GM12874 (cell line): ENCODE measurements at regions not wholly inside any gene's neighbourhood (a gene's known extent, or its start where the extent isn't known, plus 50 kb on each side); places are given as distances from the start of the nearest gene placed in this dataset.

Experiments
- TF ChIP-seq, protein P1 (sequence below): IDR thresholded peaks from 2 replicates; pipeline ENCODE4 v1.5.1; 2011; ENCODE audit warnings: low read depth, mild to moderate bottlenecking, control low read depth, low read length, moderate library complexity; ENCODE audit not compliant: insufficient read depth

DNA sequence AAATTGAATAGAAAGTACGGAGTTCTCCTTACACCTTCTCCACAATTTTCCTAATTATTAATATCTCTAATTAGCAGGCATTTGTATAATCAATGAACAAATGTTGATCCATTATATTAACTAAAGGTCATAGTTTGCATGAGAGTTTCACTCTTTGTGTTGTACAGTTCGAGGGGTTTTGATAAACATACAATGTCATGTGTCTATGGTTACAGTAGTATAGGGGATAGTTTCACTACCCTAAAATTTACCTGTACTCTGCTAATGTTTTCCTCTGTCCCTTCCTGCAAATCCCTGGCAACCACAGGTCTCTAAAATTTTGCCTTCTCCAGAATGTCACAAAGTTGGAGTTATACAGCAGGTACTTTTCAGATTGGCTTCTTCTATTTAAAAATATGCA lies 1199.8 kb upstream of the GJE1 start:
- TF ChIP-seq, protein P1, sequence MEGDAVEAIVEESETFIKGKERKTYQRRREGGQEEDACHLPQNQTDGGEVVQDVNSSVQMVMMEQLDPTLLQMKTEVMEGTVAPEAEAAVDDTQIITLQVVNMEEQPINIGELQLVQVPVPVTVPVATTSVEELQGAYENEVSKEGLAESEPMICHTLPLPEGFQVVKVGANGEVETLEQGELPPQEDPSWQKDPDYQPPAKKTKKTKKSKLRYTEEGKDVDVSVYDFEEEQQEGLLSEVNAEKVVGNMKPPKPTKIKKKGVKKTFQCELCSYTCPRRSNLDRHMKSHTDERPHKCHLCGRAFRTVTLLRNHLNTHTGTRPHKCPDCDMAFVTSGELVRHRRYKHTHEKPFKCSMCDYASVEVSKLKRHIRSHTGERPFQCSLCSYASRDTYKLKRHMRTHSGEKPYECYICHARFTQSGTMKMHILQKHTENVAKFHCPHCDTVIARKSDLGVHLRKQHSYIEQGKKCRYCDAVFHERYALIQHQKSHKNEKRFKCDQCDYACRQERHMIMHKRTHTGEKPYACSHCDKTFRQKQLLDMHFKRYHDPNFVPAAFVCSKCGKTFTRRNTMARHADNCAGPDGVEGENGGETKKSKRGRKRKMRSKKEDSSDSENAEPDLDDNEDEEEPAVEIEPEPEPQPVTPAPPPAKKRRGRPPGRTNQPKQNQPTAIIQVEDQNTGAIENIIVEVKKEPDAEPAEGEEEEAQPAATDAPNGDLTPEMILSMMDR = no peak

DNA sequence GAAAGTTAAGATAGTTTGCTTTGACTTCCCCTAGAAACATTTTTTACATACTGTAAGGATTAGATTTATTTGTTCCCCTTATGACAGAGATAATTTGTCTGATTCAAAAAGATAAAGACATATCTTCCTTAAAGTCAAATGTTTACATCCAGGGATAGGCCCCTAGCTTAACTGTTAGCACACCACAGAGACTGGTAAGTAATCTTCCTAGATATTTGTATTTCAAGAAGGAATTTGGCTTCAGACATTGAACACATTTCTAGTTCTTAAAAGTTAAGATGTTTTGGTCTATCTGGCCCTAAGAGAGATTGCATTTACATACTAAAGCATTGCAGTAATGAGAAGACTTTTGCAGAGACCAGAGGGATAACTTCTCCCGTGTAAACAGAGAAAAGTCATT lies 1201.1 kb upstream of the GJE1 start:
- TF ChIP-seq, protein P1 = no peak

DNA sequence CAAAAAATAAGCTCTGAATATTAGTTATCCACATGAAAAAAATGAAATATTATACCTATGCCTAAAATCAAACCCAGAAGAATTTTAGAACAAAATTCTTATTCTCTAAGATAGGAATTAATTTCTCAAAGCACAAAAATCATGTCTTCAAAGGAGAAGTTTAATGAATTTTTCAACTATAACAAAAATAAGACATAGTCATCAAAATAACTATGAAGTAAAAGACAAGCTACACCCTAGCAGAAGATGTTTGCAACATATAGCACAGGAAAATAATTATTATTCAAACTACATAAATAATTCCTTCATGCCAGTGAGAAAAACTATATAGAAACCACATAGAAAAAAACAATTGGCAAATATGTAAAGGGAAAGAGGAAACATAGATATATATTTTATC lies 1203.6 kb upstream of the GJE1 start:
- TF ChIP-seq, protein P1 = no peak

DNA sequence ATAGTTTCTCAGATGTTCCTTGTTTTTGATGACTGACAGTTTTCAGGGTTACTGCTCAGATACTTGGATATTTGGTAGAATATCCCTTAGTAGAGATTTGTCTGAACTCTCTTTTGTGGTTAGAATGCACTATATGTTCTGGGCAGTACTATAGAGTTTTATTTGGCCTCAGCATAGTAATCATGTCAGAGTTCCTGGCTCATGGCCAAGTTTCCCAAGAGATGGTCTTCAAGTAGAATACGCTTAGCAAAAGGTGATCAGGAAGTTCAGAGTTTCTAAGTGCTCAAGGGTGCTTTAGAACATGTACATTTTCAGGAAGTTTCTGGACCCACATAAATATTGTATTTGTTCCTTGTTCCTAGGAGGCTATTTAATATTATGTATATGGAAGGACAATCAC lies 1209.7 kb upstream of the GJE1 start:
- TF ChIP-seq, protein P1 = no peak

DNA sequence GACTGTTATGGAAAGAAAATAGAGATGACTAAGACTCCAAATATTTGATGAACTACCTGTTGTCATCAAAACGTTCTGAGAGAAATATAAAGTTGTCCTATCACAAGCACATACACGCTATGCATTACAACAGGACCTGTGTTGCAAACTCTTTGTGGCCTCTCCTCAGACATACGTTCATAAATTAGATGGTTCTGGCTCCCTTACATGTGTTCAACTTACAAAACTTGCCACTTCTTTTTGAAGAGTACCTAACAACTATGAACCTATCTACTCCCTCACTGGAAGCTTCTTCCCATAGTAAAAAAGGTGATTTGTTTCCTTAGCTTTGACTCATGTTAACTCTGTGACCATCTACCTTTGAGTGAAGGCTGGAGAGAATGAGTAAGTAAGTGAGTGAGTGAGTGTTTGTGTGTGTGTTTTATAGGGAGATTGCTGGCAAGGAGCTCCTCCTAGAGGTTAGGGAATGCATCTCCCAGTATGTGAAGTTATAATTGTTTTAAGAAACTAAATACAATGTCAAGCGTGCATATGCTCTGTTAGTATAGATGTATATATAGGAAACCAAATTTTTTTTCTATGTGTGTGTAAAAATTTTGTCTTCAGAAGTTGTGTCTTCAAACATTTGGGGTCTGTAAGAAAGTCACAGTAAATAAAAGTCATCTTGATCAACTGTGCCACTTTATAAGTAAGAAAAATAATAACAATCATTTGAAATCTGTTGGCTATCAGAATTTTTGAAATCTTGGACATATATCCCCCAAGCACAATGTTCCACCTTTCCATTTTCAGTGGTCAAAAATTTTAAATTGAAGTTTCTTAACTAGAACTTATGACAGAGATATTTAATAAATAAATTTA lies 1211.1 kb upstream of the GJE1 start:
- TF ChIP-seq, protein P1 = peak; percentile 52

DNA sequence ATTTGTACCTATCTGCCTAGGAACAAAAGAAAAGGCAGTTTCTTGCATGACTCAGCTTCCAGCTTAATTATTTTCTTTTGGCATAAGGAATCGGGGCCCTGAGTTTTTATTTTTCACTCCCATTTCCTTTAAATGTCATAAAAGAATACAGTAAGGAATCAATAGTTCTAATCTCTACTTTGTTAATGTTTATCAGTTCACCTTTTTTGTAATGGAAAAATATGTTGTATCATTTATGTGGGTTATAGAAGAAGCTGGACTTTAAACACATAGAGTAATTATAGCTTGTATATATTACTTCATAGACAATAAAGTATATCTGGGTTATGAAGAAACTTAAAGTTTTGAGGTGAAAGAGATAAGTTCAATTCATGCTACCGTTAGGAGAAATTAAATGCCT lies 1214.8 kb upstream of the GJE1 start:
- TF ChIP-seq, protein P1 = no peak

DNA sequence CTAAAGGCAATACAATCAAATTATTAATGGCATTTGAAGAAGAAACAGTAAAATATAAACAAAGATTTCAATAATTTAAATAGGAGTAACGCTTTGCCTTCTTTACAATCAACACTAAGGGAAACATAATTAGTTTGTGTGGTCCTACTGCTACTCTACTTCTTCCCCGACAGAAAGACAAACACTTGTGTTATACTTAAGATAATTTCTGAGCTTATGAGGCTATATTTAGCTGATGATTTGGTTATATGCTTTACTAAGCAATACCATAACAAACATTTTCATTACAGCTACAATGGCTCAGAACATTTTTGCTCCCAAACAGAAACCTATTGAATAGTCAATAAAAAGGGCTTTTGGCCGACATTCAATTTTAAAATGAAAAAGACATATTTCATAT lies 1217.2 kb upstream of the GJE1 start:
- TF ChIP-seq, protein P1 = no peak
